NCI-H2171 treated with DMSO at 0.1 percent for 48 hours (cell line): ENCODE measurements at regions not wholly inside any gene's neighbourhood (a gene's known extent, or its start where the extent isn't known, plus 50 kb on each side); places are given as distances from the start of the nearest gene placed in this dataset.
"Not testable (repeated sequence)": the region's sequence is repeated elsewhere in the genome, so short reads cannot be mapped to it uniquely, and the experiment has no call there.

Source experiments
- DNase-seq: peaks from one replicate; lab custom pipeline; 2025; lab: John Stamatoyannopoulos, UW

GRCh38 chr4:45241976-45242375 lies 515.6 kb upstream of the GNPDA2 start:
- DNase-seq: no peak

DNA sequence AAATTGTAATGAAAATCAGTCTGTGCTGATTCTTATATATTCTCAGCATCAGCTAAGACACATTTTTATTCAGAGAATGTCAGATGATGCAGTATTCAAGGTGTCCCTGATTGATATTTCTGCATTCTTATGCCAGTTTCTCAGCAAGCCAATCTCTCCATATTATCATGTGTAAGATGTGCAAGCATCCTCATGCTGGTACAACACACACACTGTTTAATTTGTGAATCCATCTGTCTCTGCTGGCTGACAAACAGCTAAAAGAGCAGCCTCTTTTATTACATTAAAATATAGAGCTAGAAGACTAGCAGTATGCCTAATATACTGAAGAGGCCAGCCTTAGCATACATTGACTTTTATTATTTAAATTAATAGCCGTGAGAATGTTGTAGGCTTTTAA lies 502.9 kb upstream of the GNPDA2 start:
- DNase-seq: no peak

DNA sequence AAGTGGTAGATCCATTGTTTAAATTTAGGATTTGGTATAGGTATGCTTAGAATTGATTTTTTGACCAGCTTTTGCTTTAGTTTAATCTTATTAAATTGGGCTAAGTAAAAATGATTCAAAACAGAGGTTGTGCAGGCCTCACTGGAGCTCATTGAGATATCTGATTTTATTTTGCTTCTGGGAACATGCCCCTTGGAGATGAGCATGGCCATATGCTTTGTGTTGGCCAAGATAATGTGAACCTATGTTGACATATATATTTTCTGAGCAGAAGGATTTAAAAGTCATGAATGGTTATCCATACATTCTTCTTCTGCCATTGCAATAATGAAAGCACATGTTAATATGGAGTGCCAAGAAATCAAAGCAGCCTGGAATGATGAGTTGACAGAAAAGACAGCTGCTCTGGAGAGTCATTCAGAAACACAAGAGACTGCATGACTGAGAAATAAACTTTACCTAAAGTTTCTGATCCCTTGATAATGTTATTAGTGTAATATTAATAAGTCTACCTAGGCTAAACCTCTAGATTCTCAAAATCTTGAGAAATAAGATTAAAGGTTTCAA lies 489.7 kb upstream of the GNPDA2 start:
- DNase-seq: no peak

GRCh38 chr4:45208476-45208875 lies 482.1 kb upstream of the GNPDA2 start:
- DNase-seq: not testable (repeated sequence)

DNA sequence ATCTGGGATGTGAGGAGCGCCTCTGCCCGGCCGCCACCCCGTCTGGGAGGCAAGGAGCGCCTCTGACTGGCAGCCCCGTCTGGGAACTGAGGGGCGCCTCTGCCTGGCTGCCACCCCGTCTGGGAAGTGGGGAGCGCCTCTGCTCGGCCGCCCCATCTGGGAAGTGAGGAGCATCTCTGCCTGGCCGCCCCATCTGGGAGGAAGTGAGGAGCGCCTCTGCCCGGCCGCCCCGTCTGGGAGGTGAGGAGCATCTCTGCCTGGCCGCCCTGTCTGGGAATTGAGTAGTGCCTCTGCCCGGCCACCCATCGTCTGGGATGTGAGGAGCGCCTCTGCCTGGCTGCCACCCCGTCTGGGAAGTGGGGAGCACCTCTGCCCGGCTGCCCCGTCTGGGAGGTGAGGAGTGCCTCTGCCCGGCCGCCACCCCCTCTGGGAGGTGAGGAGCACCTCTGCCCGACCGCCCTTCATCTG lies 481.5 kb upstream of the GNPDA2 start:
- not testable (repeated sequence) for DNase-seq

GRCh38 chr4:45207241-45207863 lies 481.0 kb upstream of the GNPDA2 start:
- DNase-seq: not testable (repeated sequence)

DNA sequence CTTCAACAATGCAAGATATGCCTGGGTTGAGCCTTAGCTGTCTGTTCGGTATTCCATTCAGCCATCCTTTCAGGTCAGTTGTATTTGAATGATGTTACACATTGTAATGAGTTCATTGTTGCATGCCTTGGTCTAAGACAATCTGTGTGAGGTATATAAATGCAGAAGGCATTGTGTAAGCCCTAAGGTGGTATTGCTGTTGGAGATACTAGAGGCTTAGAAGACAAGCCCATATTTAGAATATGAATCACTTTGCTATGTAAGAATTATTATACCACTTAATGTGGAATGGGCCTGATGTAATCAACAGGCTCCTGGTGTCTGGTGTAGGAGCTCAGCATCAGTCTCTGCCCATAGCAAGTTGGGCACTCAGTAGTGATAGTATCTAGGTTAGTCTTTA lies 473.4 kb upstream of the GNPDA2 start:
- no peak for DNase-seq

GRCh38 chr4:45188501-45188900 lies 462.1 kb upstream of the GNPDA2 start:
- no peak for DNase-seq

GRCh38 chr4:45186249-45186648 lies 459.9 kb upstream of the GNPDA2 start:
- no peak for DNase-seq

DNA sequence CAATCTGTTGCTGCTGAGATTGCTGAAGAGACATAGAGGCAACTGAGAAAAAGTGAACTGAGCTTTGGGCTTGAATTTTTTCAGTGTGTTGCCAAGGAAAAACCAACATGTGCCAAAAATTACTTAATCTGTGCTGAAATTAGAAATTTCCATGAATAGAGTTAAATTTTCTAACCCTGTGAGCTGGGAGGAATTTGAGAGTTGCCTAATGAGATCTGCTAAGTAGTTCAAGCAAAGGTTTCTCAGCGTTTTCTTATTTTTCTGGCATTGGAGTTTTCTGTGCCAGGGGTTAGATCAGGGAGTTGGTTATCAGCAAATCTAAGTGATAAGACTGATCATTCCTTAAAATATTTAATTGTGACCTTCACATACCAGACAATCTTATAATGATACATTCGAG lies 457.5 kb upstream of the GNPDA2 start:
- no peak for DNase-seq

- DNase-seq: no peak
Measured at GRCh38 chr4:45172636-45173035, 446.3 kb upstream of the GNPDA2 start.

- no peak for DNase-seq
Measured at GRCh38 chr4:45160951-45161350, 434.6 kb upstream of the GNPDA2 start.

DNA sequence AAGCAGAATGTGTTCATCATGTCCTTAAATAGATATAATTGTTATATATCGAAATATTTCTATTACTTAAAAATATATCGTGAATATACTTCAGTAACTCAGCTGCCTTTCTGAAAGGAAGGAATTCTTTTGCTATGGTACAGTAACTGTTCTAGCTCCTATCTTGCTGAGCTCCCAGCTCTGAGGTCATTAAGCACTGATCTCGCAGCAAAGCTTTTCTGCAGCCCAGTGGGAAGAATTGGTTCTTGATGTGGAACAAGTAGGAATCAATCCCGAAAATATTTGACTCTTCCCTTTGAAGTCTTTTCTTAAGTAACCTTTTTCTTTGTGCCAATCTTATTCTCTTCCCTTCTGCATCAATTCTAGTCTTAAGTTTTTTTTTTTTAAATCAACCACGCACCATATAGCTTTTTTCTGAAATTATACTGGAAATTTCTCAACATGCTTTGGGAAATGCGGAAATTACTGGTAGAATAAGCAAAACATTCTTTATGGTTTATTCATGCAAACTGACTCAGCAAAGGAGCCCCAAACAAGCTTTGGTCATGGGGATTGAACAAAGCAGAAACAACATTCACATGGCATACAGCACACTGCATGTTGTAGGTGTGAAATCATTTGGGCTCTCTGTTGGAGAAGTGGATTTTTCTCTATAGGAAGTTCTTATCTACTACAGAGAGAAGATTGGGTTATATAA lies 428.9 kb upstream of the GNPDA2 start:
- no peak for DNase-seq

- DNase-seq: no peak
Measured at GRCh38 chr4:45147866-45148265, 421.5 kb upstream of the GNPDA2 start.

GRCh38 chr4:45131020-45131419 lies 404.7 kb upstream of the GNPDA2 start:
- DNase-seq: no peak

DNA sequence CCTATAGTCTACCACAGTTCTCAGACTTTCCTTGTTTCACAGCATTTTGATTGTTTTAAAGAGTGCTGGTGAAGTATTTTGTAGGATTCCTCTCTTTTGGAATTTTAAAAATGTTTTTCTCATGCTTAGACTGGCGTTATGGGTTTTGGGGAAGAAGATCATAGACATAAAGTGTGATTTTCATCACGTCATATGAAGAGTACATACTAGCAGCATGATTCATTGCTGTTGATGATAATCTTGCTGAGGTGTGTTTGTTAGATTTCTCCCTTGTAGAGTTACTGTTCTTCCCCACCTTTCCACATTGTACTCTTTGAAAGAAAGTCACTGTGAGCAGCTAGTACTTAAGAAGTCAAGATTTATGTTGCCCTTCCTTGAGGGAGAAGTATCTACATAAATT lies 396.1 kb upstream of the GNPDA2 start:
- no peak for DNase-seq

DNA sequence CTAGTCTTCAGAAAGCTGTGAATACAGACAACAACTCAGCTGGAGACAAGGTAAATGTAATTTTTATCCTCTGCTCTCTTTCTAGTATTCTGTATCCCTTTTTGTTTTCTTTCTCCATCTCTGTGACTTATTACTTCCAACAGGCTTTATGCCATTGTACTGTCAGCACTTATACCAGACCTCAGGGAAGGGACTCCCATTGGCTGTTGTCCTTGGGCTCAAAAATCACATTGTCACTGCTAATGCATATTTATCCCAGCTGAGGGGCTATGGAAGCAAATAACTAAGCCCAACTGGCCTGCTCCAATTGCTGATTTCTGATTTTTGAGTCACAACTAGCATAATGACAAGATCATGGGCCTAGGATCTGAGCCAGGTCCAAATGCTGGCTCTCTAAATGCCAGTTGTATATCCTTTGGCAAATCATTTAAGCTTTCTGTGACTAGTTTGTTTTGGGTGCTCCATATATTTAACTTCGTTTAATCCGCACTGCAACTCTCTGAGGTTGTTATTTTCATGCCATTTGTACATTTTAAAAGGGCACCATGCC lies 395.1 kb upstream of the GNPDA2 start:
- DNase-seq: no peak

DNA sequence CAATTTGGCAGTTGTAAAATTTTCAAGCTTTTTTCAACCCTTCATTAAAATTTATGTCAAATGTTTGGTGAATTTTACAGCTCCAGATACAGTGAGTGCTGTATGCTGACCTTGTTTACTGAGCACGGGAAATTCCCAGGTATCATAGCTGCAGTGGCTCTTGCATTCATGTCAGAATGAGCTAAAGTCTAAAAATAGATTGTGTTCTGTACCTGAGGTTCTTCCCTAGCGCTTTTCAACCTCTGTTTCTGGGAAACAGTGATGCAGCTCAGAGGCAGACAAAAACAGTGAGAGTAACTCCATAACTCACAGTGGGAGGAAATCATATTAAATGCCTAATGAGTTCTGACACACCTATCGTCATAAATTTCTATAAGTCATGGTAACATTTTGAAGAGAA lies 393.8 kb upstream of the GNPDA2 start:
- DNase-seq: no peak

- no peak for DNase-seq
Measured at GRCh38 chr4:45119376-45119775, 393.0 kb upstream of the GNPDA2 start.

- no peak for DNase-seq
Measured at GRCh38 chr4:45102716-45103115, 376.4 kb upstream of the GNPDA2 start.

- DNase-seq: no peak
Measured at GRCh38 chr4:45100956-45101818, 374.8 kb upstream of the GNPDA2 start.

- DNase-seq: no peak
Measured at GRCh38 chr4:45099471-45099870, 373.1 kb upstream of the GNPDA2 start.
